ENCODE measurements at regions not wholly inside any gene's neighbourhood (a gene's known extent, or its start where the extent isn't known, plus 50 kb on each side); places are given as distances from the start of the nearest gene placed in this dataset.
A peak's percentile ranks its signal among the peaks of the same experiment; 100 is the strongest.

DNA sequence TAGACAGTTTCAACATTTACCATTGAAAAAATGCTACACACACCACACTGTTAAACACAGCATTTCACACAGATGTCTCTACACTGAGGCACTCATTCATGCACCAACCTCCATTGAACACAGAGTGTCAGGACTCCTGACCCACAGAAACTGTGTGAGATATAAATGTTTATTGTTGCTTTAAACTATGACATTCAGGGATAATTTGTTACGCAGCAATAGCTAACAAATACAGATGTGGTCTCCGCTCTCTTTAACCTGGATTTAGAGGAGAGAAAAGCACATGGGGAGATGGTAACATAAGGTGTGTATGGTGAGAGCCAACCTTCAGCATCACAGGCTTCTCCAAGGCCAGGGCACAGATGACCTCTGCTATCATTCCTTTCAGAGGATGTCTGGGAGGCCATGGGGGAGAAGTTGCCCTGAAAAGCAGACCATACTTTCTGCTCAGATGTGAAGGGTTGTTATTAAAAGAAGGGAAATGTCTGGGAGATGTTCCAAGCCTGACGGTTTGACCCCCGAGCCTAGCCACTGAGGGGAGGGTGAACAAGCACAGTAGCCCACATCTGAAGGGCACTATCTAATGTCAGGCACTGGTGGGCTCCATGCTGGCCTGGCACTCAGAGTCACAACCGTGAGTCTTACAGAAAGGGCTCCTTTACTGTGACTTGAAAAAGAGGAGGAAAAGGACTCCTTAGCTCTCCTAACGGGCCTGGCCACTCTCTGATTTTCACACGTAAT is 284.5 kb upstream of the TLE3 start:
- TF ChIP-seq, protein P1, sequence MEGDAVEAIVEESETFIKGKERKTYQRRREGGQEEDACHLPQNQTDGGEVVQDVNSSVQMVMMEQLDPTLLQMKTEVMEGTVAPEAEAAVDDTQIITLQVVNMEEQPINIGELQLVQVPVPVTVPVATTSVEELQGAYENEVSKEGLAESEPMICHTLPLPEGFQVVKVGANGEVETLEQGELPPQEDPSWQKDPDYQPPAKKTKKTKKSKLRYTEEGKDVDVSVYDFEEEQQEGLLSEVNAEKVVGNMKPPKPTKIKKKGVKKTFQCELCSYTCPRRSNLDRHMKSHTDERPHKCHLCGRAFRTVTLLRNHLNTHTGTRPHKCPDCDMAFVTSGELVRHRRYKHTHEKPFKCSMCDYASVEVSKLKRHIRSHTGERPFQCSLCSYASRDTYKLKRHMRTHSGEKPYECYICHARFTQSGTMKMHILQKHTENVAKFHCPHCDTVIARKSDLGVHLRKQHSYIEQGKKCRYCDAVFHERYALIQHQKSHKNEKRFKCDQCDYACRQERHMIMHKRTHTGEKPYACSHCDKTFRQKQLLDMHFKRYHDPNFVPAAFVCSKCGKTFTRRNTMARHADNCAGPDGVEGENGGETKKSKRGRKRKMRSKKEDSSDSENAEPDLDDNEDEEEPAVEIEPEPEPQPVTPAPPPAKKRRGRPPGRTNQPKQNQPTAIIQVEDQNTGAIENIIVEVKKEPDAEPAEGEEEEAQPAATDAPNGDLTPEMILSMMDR (conservative IDR thresholded peaks at IDR 0.05; ENCODE audit: low read depth, low read length), result no peak

GRCh38 chr15:70379938-70380883 is 282.5 kb upstream of the TLE3 start:
- no peak for DNase-seq (ENCODE audit: low read depth)
- no peak overlapping the region for H3K4me3 ChIP-seq (ENCODE audit: low read length)
- TF ChIP-seq, protein P1 (conservative IDR thresholded peaks at IDR 0.05; ENCODE audit: low read depth, low read length), result no peak

More for the DNA sequence above, 284.5 kb upstream of the TLE3 start:
- H3K4me3 ChIP-seq (ENCODE audit: low read length), result no peak overlapping the region
- no peak for DNase-seq (ENCODE audit: low read depth)

DNA sequence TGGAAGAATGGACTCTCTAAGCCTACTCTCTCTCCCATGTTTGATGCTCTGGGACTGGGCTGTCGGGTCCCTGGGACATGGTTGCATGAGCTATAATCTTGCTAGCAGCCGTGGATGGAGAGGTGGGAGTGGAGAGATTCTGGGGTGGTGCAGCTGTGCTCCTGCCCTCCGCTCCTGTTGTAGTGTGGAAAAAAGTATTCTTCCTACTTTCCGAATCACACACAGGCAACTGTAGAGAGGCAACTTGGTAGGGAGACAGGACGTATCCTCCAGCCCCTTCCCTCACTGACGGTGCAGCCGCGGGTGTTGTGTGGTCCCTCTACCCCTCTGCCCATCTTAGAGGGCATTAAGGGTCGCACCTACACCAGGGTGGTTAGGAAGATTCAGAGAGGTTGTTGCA is 281.4 kb upstream of the TLE3 start:
- TF ChIP-seq, protein P1 (conservative IDR thresholded peaks at IDR 0.05; ENCODE audit: low read depth, low read length), result no peak
- no peak for DNase-seq (ENCODE audit: low read depth)
- no peak overlapping the region for H3K4me3 ChIP-seq (ENCODE audit: low read length)

- H3K4me3 ChIP-seq (ENCODE audit: low read length), result no peak overlapping the region
- TF ChIP-seq, protein P1 (conservative IDR thresholded peaks at IDR 0.05; ENCODE audit: low read depth, low read length), result no peak
- no peak for DNase-seq (ENCODE audit: low read depth)
These were observed 280.7 kb upstream of the TLE3 start for GRCh38 chr15:70378126-70379031.

DNA sequence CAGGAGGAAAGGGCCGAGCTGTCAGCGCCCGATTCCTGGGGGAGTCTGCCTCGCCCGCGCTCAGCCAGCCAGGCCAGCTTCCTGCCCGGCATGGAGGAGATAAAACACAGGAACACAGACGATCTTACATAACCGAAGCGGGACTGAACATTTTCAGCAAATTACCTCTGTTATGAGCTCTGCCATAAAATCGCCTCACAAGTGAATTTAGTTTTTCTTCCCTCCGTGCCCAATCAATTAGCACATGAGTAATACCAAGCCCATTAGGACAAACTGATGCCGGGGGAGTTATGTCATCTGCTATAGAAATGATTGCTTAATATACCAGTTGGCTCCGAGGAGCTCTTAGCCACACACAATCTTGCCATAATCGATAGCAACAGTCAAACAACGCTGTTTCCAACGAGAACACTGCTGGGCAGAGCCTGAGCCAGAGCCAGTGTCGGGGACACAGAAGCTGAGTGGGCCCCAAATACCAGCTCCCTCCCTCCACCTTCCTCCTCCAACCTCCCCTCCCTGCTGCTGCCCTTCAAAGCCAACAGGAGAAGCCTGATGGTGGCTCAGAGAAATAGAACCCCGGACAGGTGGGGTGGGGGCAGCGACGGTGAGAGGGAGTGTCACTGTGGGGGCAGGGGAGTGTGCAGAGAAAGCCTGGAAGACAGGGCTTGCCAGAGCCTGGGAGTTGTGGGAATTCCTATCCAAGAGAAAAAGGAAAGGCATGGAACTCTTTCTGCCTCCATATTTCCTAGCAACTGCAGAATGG is 279.4 kb upstream of the TLE3 start:
- H3K4me3 ChIP-seq (ENCODE audit: low read length), result peak overlapping the region; percentile 4
- TF ChIP-seq, protein P1 (conservative IDR thresholded peaks at IDR 0.05; ENCODE audit: low read depth, low read length), result no peak
- no peak for DNase-seq (ENCODE audit: low read depth)
